ENCODE measurements at regions not wholly inside any gene's neighbourhood (a gene's known extent, or its start where the extent isn't known, plus 50 kb on each side); places are given as distances from the start of the nearest gene placed in this dataset.
"Not testable (repeated sequence)": the region's sequence is repeated elsewhere in the genome, so short reads cannot be mapped to it uniquely, and the experiment has no call there.

- DNase-seq, result no peak
Observed at GRCh38 chr4:188665491-188666457, 526.5 kb downstream of the TRIML1 start.

- not testable (repeated sequence) for DNase-seq
Observed at GRCh38 chr4:188678691-188679090, 539.5 kb downstream of the TRIML1 start.

- no peak for DNase-seq
Observed at GRCh38 chr4:188680004-188680666, 540.9 kb downstream of the TRIML1 start.

- no peak for DNase-seq
Observed at GRCh38 chr4:188680667-188681063, 541.4 kb downstream of the TRIML1 start.

GRCh38 chr4:188682321-188682720 lies 543.1 kb downstream of the TRIML1 start:
- no peak for DNase-seq

DNA sequence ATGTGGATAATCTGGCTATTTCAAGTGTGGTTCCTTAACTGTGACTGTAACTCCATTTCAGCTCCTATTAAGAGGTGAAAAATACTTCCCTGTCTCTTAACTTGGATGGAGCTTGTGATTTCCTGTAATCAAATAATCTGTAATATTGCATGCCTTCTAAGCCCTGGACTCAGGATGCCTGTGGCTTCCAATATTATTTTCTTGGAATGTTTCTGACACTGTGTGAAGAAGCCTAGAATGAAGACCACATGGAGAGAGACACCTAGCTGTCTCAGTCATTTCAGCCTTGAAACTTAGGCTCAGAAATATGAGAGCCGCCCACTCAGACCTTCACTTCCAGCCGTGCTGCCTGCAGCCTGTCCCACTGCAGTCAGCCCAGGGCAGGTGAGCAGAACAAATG lies 544.3 kb downstream of the TRIML1 start:
- DNase-seq, result peak; percentile 55

- peak; percentile 76 for DNase-seq
Observed at GRCh38 chr4:188688956-188689355, 549.7 kb downstream of the TRIML1 start.

DNA sequence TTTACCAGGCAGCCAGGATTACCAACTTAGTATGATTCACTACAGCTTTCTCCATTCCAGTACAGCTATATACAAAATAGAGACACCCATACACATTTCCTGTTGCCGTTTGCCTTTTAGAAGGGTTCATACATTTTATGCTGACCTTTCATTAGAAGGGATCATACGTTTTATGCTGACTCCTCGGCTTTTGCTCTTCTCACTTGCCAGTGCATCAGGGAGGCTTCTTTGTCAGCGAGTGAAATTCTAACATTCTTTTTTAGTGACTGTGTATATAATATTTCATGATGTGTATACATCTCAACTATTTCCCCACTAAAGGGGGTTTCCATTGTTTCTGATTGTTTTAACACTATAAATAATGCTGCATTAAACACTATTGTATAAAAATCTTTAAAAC lies 552.6 kb downstream of the TRIML1 start:
- DNase-seq, result peak; percentile 82

DNA sequence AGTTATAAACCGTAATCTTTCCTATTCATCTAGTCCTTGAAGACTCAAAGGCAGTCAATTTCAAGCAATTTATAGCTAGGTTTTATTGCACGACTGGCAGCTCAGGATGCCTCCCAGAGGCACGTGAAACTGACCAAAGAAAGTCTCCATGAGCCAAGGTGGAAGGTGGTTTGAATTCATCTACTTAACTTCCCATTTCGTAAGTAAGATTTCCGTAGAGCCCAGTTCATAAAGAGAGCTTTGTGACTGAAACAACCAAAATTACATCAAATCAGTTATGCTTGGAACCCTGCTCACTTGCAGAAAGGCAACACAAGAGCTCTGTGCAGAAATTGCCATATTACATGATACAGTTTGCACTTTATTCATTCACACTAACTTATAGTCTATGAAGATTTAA lies 556.0 kb downstream of the TRIML1 start:
- DNase-seq, result no peak

DNA sequence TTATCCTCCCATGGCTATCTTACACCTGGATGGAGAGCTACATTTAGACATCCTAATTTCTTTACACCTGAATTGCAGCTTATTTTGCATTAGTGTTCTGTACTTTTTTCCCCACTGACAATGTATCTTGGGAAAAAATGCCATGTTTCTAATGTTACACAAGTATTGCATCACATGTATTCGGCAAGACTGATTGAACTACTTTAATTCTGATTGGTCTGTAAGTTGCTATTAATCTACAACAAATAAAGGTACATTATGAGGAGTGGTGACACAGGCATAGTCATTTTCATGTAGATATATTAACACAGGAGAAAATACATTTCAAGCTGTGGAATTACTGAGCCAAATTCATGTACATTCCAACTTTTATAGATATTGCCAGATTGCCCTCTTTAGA lies 558.0 kb downstream of the TRIML1 start:
- no peak for DNase-seq

DNA sequence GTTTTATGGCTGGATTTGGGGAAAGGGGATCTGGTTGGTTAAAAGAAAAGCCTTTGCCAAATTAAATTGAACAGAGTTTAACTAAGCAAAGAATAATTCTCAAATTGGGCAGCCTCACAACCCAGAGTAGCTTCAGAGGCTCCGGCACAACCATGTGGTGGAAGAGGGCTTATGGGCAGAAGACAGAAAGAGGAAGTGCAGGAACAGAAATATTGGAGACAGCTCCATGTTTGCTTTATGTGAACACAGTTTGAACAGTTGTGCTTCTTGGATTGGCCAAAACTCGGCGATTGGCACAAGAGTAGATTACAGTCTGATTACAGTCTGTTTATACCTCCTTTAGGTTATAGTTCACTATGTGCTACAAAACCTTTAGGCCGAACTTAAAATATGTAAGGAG lies 562.7 kb downstream of the TRIML1 start:
- DNase-seq, result no peak

DNA sequence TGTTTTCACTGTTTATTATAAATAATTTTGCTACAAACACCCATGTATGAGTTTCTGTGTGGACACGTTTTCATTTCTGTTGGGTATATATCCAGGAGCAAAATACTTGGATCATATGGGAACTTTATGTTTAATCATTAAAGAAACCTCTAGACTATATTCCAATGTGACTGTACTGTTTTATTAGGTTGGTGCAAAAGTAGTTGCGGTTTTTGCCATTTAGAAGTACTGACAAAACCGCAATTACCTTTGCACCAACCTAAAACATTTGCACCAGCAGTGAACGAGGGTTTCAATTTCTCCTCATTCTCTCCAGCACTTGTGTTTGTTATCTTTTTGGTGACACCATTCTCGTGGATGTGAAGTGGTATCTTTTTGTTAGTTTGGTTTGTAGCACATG lies 565.0 kb downstream of the TRIML1 start:
- no peak for DNase-seq

GRCh38 chr4:188707036-188707435 lies 567.8 kb downstream of the TRIML1 start:
- DNase-seq, result no peak

DNA sequence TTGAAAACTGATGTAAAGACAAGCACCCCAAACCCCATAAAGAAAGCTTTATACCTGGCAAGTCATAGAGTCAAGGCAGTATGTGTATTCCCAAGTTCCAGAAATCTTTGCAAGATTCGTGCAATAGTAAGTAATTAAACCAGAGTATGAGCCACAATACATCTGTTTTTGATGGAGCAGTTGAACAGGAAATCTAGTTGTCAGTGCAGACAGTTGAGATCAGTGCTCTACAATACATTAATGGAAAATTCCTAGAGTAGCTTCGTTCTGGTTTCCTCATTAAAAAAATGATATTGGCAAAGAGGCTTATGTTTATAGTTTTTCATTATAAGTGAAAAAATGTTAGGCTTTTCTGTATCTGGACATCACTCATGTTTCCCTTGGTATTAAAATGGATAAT lies 575.3 kb downstream of the TRIML1 start:
- DNase-seq, result peak; percentile 88

GRCh38 chr4:188714907-188715306 lies 575.7 kb downstream of the TRIML1 start:
- DNase-seq, result peak; percentile 98

- DNase-seq, result no peak
Observed at GRCh38 chr4:188717661-188718060, 578.4 kb downstream of the TRIML1 start.

- DNase-seq, result no peak
Observed at GRCh38 chr4:188719794-188720193, 580.6 kb downstream of the TRIML1 start.

DNA sequence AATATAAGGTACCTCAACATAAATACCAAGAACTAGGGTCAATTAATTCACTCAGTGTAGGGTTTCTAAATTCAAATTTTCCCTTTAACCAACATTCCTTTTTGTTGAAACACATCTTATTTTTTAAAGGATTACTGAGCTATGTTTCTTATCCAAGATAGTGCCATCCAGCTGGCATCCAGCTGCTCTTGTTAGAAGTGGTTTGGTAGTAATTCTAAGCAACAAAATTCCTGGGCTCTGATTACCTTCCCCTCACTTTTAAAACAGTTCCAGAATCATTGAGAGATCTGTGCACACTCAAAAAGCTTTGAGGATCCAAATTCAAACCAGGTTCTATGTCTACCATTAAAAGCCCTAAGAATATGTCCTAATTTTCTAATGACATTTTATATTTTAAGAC lies 583.7 kb downstream of the TRIML1 start:
- DNase-seq, result peak; percentile 51

DNA sequence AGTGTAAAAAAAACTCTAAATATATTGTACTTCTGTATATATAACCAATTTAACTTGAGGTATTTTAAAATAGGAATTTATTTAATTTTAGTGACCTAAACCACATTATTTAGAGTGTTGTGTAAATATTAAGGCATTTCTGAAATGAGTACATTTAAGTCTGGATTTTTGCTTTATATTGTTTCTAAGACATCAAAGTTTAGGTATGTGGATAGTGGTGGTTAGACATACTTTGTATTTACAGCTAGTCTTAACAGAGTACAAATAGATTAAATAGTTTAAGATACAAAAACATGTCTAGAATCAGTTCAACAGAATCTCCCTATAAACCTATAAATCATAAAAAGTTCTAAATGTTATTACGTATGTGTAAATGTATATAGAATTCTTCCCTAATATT lies 588.5 kb downstream of the TRIML1 start:
- DNase-seq, result peak; percentile 18

- DNase-seq, result peak; percentile 44
Observed at GRCh38 chr4:188728359-188728758, 589.1 kb downstream of the TRIML1 start.

DNA sequence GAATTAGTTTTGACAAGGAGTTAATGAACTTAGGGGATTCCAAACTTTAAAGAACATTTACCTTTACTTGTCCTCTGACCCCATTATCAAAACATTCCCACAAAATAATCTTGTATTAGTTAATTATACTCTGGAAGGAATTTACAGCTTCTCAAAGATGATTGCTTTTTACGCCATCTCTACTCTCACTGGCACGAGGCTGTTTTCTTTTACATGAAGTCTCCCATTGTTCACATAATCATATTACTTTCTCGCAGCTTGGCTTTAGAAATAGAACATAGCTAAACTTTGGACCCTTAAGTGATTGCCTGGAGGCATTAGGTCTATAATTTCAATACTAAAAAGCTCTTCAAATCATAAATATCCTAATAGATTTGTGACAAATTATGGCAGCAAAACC lies 592.9 kb downstream of the TRIML1 start:
- DNase-seq, result no peak

- no peak for DNase-seq
Observed at GRCh38 chr4:188735082-188735481, 595.8 kb downstream of the TRIML1 start.

DNA sequence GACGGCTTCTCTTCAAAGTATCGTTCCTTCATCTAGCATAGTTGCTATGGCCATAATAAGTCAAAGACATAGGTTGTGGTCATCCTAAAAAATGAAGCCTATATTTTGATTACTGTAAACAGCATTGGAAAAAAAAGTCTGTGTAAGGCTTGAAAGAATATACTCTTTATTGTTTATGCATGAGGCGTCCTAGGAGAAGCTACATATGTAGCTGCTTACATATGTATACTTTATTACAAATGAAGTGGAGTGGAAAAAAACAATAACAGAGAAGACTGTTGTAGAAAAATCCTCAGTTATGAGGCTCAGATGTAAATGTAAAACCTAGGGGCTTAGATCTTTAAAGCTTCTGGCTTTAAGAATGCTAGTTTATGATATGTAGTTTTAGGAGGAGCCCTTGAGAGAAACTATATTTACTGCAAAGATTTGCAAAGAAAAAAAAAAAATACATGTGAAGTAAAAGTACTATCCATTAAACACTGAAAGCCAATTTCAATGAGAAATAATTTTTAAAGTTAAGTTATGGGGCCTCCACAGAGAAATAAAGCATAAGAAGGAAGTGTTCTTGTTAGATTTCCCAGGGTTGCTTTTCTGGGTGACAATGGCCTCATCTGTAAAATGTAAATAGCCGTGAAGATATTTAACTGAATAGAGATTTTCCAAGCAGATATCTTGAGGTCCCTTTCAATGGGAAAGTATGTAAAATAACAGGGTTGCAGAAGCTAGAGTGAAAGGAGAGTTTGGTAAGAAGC lies 598.2 kb downstream of the TRIML1 start:
- no peak for DNase-seq
